ENCODE measurements at regions not wholly inside any gene's neighbourhood (a gene's known extent, or its start where the extent isn't known, plus 50 kb on each side); places are given as distances from the start of the nearest gene placed in this dataset.

DNA sequence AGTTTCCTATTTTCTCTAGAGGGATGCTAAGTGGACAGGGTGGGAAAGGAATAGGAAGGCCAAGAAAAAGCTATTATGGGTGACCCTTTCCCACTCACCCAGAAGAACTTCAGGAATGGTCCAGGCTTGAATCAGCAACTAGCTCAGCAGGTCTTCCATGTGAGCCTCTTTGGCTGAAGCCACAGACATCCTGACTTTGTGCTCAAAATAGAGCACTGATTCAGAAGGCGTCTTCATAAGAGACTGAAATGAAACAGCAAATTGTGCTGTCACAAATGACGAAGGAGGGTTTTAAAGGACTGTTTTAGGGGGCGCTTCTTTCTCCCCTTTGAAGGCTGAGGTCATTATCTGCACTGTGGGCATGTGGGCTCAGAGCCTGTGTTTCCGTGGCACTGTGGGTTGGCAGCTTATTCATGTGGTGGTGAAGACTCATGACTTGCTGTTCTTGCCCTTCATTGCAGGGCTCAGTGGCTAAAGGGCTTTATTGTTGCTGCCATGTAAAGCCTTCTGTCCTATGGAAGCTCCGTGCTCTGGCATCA is 65.8 kb upstream of the NFIL3 start:
- no peak overlapping the region for H3K27ac ChIP-seq (ENCODE audit: low read depth, low read length)
- no peak for TF ChIP-seq SRF (IDR thresholded peaks at IDR 0.05; ENCODE audit: low read depth)
- TF ChIP-seq SP1 (IDR thresholded peaks at IDR 0.05; ENCODE audit: low read depth), result no peak
- TF ChIP-seq RAD21 (IDR thresholded peaks at IDR 0.05; ENCODE audit: low read depth), result no peak
- TF ChIP-seq, protein P1, sequence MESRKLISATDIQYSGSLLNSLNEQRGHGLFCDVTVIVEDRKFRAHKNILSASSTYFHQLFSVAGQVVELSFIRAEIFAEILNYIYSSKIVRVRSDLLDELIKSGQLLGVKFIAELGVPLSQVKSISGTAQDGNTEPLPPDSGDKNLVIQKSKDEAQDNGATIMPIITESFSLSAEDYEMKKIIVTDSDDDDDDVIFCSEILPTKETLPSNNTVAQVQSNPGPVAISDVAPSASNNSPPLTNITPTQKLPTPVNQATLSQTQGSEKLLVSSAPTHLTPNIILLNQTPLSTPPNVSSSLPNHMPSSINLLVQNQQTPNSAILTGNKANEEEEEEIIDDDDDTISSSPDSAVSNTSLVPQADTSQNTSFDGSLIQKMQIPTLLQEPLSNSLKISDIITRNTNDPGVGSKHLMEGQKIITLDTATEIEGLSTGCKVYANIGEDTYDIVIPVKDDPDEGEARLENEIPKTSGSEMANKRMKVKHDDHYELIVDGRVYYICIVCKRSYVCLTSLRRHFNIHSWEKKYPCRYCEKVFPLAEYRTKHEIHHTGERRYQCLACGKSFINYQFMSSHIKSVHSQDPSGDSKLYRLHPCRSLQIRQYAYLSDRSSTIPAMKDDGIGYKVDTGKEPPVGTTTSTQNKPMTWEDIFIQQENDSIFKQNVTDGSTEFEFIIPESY (IDR thresholded peaks at IDR 0.05; ENCODE audit: extremely low read depth, insufficient replicate concordance, low read length), result no peak
- no peak for TF ChIP-seq CEBPB (IDR thresholded peaks at IDR 0.05; ENCODE audit: low read depth)
- TF ChIP-seq CBX3 (IDR thresholded peaks at IDR 0.05; ENCODE audit: low read depth), result no peak
- TF ChIP-seq POLR2AphosphoS5 (IDR thresholded peaks at IDR 0.05; ENCODE audit: low read depth, low read length), result no peak
- TF ChIP-seq FOSL1 (IDR thresholded peaks at IDR 0.05; ENCODE audit: low read depth), result no peak
- TF ChIP-seq, protein P2, sequence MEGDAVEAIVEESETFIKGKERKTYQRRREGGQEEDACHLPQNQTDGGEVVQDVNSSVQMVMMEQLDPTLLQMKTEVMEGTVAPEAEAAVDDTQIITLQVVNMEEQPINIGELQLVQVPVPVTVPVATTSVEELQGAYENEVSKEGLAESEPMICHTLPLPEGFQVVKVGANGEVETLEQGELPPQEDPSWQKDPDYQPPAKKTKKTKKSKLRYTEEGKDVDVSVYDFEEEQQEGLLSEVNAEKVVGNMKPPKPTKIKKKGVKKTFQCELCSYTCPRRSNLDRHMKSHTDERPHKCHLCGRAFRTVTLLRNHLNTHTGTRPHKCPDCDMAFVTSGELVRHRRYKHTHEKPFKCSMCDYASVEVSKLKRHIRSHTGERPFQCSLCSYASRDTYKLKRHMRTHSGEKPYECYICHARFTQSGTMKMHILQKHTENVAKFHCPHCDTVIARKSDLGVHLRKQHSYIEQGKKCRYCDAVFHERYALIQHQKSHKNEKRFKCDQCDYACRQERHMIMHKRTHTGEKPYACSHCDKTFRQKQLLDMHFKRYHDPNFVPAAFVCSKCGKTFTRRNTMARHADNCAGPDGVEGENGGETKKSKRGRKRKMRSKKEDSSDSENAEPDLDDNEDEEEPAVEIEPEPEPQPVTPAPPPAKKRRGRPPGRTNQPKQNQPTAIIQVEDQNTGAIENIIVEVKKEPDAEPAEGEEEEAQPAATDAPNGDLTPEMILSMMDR (IDR thresholded peaks at IDR 0.05 in 2 of 3, conservative IDR thresholded peaks at IDR 0.05 in 1 of 3; ENCODE audit: borderline replicate concordance in 1 of 3, insufficient read depth in 1 of 3, low read depth in 2 of 3, low read length in 2 of 3), result no peak
- TF ChIP-seq ELF1 (IDR thresholded peaks at IDR 0.05; ENCODE audit: borderline replicate concordance, low read depth), result no peak
- TF ChIP-seq, protein P3, sequence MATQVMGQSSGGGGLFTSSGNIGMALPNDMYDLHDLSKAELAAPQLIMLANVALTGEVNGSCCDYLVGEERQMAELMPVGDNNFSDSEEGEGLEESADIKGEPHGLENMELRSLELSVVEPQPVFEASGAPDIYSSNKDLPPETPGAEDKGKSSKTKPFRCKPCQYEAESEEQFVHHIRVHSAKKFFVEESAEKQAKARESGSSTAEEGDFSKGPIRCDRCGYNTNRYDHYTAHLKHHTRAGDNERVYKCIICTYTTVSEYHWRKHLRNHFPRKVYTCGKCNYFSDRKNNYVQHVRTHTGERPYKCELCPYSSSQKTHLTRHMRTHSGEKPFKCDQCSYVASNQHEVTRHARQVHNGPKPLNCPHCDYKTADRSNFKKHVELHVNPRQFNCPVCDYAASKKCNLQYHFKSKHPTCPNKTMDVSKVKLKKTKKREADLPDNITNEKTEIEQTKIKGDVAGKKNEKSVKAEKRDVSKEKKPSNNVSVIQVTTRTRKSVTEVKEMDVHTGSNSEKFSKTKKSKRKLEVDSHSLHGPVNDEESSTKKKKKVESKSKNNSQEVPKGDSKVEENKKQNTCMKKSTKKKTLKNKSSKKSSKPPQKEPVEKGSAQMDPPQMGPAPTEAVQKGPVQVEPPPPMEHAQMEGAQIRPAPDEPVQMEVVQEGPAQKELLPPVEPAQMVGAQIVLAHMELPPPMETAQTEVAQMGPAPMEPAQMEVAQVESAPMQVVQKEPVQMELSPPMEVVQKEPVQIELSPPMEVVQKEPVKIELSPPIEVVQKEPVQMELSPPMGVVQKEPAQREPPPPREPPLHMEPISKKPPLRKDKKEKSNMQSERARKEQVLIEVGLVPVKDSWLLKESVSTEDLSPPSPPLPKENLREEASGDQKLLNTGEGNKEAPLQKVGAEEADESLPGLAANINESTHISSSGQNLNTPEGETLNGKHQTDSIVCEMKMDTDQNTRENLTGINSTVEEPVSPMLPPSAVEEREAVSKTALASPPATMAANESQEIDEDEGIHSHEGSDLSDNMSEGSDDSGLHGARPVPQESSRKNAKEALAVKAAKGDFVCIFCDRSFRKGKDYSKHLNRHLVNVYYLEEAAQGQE (IDR thresholded peaks at IDR 0.05; ENCODE audit: low read depth), result no peak
- TF ChIP-seq ZFX (IDR thresholded peaks at IDR 0.05), result no peak
- TF ChIP-seq EGR1 (IDR thresholded peaks at IDR 0.05; ENCODE audit: low read depth), result no peak
- no peak for TF ChIP-seq POLR2A (IDR thresholded peaks at IDR 0.05; ENCODE audit: borderline replicate concordance, extremely low read depth, insufficient read depth, insufficient read length)
- TF ChIP-seq TCF7L2 (IDR thresholded peaks at IDR 0.05; ENCODE audit: borderline replicate concordance, extremely low read depth, insufficient read depth, insufficient read length), result no peak
- no peak for TF ChIP-seq ZNF274 (IDR thresholded peaks at IDR 0.05; ENCODE audit: low read depth, low read length)
- no peaks in the 10 kb centered on the region for H4K20me1 ChIP-seq (ENCODE audit: insufficient read depth)
- H3K27me3 ChIP-seq (ENCODE audit: insufficient read depth, low read length), result 0 out of 2 replicates have a peak, but pooled peaks cover 6% of the 10 kb centered on the region
- H3K4me3 ChIP-seq (replicated peaks in 1 of 2; ENCODE audit: low read depth in 1 of 2, low read length in 2 of 2), result no peak overlapping the region
- H3K36me3 ChIP-seq (ENCODE audit: control insufficient read depth in 1 of 2, insufficient read depth in 2 of 2, low read length in 2 of 2), result no peaks in the 10 kb centered on the region
- H3K9me3 ChIP-seq (ENCODE audit: control insufficient read depth in 1 of 2, insufficient read depth in 1 of 2, low read depth in 1 of 2, low read length in 2 of 2), result no peaks in the 10 kb centered on the region
- H3K9me2 ChIP-seq (ENCODE audit: insufficient read depth), result 0 out of 2 replicates have a peak, but pooled peaks cover 2% of the 10 kb centered on the region
- no peak overlapping the region for H3K9ac ChIP-seq (ENCODE audit: low read length)
- H3K4me2 ChIP-seq (ENCODE audit: low read length), result no peak overlapping the region
- CTCF ChIA-PET, result no interaction called here
- RAD21 ChIA-PET (ENCODE audit: low non-redundant PET in 1 of 2, low total read pairs in 2 of 2, uncharacterized antibody in 2 of 2, unreplicated experiment in 2 of 2), result no interaction called here
- intact Hi-C loops (cut with micrococcal nuclease), result no loop called here
- ATAC-seq (no peak), DNase-seq (ENCODE audit: low read depth, low spot score) (no peak)
- POLR2A ChIA-PET, result no interaction called here
- H2AFZ ChIP-seq (ENCODE audit: low read depth, low read length, poor library complexity, severe bottlenecking), result no peak overlapping the region
- H3K4me1 ChIP-seq (ENCODE audit: control insufficient read depth in 1 of 2, insufficient read depth in 2 of 2, low read length in 2 of 2), result no peaks in the 10 kb centered on the region
- H3K79me2 ChIP-seq (ENCODE audit: insufficient read depth, low read length), result no peaks in the 10 kb centered on the region
- no TSS peak for BruUV-seq (replicated peaks)

All from HCT116 (cell line).